HCT116 (cell line): ENCODE measurements at regions not wholly inside any gene's neighbourhood (a gene's known extent, or its start where the extent isn't known, plus 50 kb on each side); places are given as distances from the start of the nearest gene placed in this dataset.
"Not testable (repeated sequence)": the region's sequence is repeated elsewhere in the genome, so short reads cannot be mapped to it uniquely, and the experiment has no call there.

Experiments
- ATAC-seq: fragments of 200-7000 bp; cut with Tn5 transposase; 2 replicates; pipeline ENCODE4 v1.9.1; 2020; ENCODE audit warnings: mild to moderate bottlenecking, moderate library complexity
- BruUV-seq: library from RNA; stranded (reverse); fragments of 400-500 nt; replicated peaks from 2 replicates; lab custom pipeline; 2021; lab: Mats Ljungman, UMichigan
- CTCF ChIA-PET: fragments of 300-600 bp; sonication (Branson Sonifier 250); formaldehyde crosslinking; loops from one replicate; lab custom pipeline; 2021; ENCODE audit warnings: antibody characterized with exemption; lab: Charles Lee
- POLR2A ChIA-PET: fragments of 300-600, 350-600 bp; sonication (Branson Sonifier 250); formaldehyde crosslinking; loops from one replicate; lab custom pipeline; 2021; ENCODE audit warnings: antibody characterized with exemption; lab: Charles Lee
- RAD21 ChIA-PET, 2 experiments: fragments of 300-600 bp; sonication (Branson Sonifier 250); formaldehyde crosslinking; loops; one replicate each; lab custom pipeline; 2023; ENCODE audit warnings: low total read pairs in 2 of 2; ENCODE audit not compliant: uncharacterized antibody in 2 of 2, unreplicated experiment in 2 of 2, low non-redundant PET in 1 of 2; lab: Charles Lee
- DNase-seq: peaks from one replicate; pipeline ENCODE4 v3.0.0-alpha.2; 2010; ENCODE audit warnings: low read depth, low spot score
- H2AFZ ChIP-seq: fragments of 200-600 bp; shearing (Covaris generic), sonication (generic); 2 replicates; pipeline ENCODE4 v1.6.1; 2017; ENCODE audit warnings: low read depth, mixed run types, mixed read lengths, antibody characterized with exemption, low read length; ENCODE audit not compliant: poor library complexity, severe bottlenecking
- H3K27ac ChIP-seq: 2 replicates; pipeline ENCODE4 v1.5.1; 2012; ENCODE audit warnings: low read depth, low read length
- H3K27me3 ChIP-seq: fragments of 200-600 bp; sonication (generic); 2 replicates; pipeline ENCODE4 v1.6.1; 2016; ENCODE audit warnings: mixed run types, low read length, mixed read lengths; ENCODE audit not compliant: insufficient read depth
- H3K36me3 ChIP-seq, 2 experiments: fragments of 200-500 bp in 1 of 2; fragments of 200-600 bp in 1 of 2; sonication (Bioruptor generic) in 1 of 2; sonication (generic) in 1 of 2; 2 replicates each; pipeline versions ENCODE4 v1.5.1 to v1.6.1; 2014 to 2016; ENCODE audit warnings: low read length in 2 of 2, inconsistent platforms in 1 of 2, mixed read lengths in 1 of 2, mixed run types in 1 of 2; ENCODE audit not compliant: insufficient read depth in 2 of 2, control insufficient read depth in 1 of 2
- H3K4me1 ChIP-seq, 2 experiments: fragments of 200-600 bp in 1 of 2; sonication (generic) in 1 of 2; 2 replicates each; pipeline versions ENCODE4 v1.5.1 to v1.6.1; 2012 to 2017; ENCODE audit warnings: low read length in 2 of 2, inconsistent platforms in 1 of 2, mild to moderate bottlenecking in 1 of 2, mixed read lengths in 1 of 2, mixed run types in 1 of 2, moderate library complexity in 1 of 2; ENCODE audit not compliant: insufficient read depth in 2 of 2, control insufficient read depth in 1 of 2
- H3K4me2 ChIP-seq: fragments of 200-600 bp; sonication (generic); 2 replicates; pipeline ENCODE4 v1.6.1; 2017; ENCODE audit warnings: mixed run types, low read length, mixed read lengths
- H3K4me3 ChIP-seq, 2 experiments: fragments of 200-600 bp in 1 of 2; sonication (generic) in 1 of 2; replicated peaks in 1 of 2; 2 replicates each; pipeline ENCODE4 v1.5.1; 2011 to 2016; ENCODE audit warnings: low read length in 2 of 2, control low read depth in 1 of 2, low read depth in 1 of 2, mild to moderate bottlenecking in 1 of 2, mixed read lengths in 1 of 2, mixed run types in 1 of 2
- H3K79me2 ChIP-seq: fragments of 200-600 bp; sonication (generic); 2 replicates; pipeline ENCODE4 v1.6.1; 2017; ENCODE audit warnings: mild to moderate bottlenecking, mixed run types, low read length, moderate library complexity, mixed read lengths; ENCODE audit not compliant: insufficient read depth
- H3K9ac ChIP-seq: fragments of 200-600 bp; sonication (generic); 2 replicates; pipeline ENCODE4 v1.6.1; 2016; ENCODE audit warnings: low read length, mixed read lengths
- H3K9me2 ChIP-seq: fragments of 200-600 bp; sonication (generic), shearing (Covaris generic); 2 replicates; pipeline ENCODE4 v1.6.1; 2017; ENCODE audit warnings: mixed run types, mild to moderate bottlenecking, moderate library complexity; ENCODE audit not compliant: insufficient read depth
- H3K9me3 ChIP-seq, 2 experiments: fragments of 200-500 bp in 1 of 2; fragments of 200-600 bp in 1 of 2; sonication (Bioruptor generic) in 1 of 2; sonication (generic) in 1 of 2; 2 replicates each; pipeline ENCODE4 v1.6.1; 2014 to 2017; ENCODE audit warnings: low read length in 2 of 2, mixed read lengths in 2 of 2, inconsistent platforms in 1 of 2, low read depth in 1 of 2, mild to moderate bottlenecking in 1 of 2, mixed run types in 1 of 2, moderate library complexity in 1 of 2; ENCODE audit not compliant: control insufficient read depth in 1 of 2, insufficient read depth in 1 of 2
- H4K20me1 ChIP-seq: fragments of 200-600 bp; sonication (generic), shearing (Covaris generic); 2 replicates; pipeline ENCODE4 v1.6.1; 2017; ENCODE audit warnings: mixed run types, mild to moderate bottlenecking, moderate library complexity; ENCODE audit not compliant: insufficient read depth
- CBX3 ChIP-seq: IDR thresholded peaks from 2 replicates; pipeline ENCODE4 v1.6.1; 2012; ENCODE audit warnings: low read depth
- EGR1 ChIP-seq: IDR thresholded peaks from 2 replicates; pipeline ENCODE4 v1.6.1; 2012; ENCODE audit warnings: low read depth
- EZH2 ChIP-seq: fragments of 200-600 bp; sonication (generic); IDR thresholded peaks from 2 replicates; pipeline ENCODE4 v1.6.1; 2017; ENCODE audit warnings: antibody characterized with exemption, mixed run types
- JUND ChIP-seq: IDR thresholded peaks from 2 replicates; pipeline ENCODE4 v1.6.1; 2012
- POLR2AphosphoS5 ChIP-seq: IDR thresholded peaks from 2 replicates; pipeline ENCODE4 v1.6.1; 2011; ENCODE audit warnings: mild to moderate bottlenecking, low read depth, low read length, moderate library complexity
- RAD21 ChIP-seq: IDR thresholded peaks from 2 replicates; pipeline ENCODE4 v1.6.1; 2012; ENCODE audit warnings: low read depth, mild to moderate bottlenecking
- REST ChIP-seq: IDR thresholded peaks from 2 replicates; pipeline ENCODE4 v1.6.1; 2012; ENCODE audit warnings: low read depth
- SRF ChIP-seq: IDR thresholded peaks from 2 replicates; pipeline ENCODE4 v1.6.1; 2012; ENCODE audit warnings: low read depth
- TCF7L2 ChIP-seq: IDR thresholded peaks from 2 replicates; pipeline ENCODE4 v1.7.0; 2011; ENCODE audit warnings: borderline replicate concordance, inconsistent platforms; ENCODE audit not compliant: insufficient read depth, insufficient read length; ENCODE audit errors: extremely low read depth
- ZFX ChIP-seq: fragments of 450-650 bp; IDR thresholded peaks from 2 replicates; pipeline ENCODE4 v1.6.1; 2017
- intact Hi-C: fragments of 100-400 bp; cut with micrococcal nuclease; formaldehyde crosslinking; loops from 2 replicates; pipeline ENCODE4 v1.10.0; 2022
- TF ChIP-seq, protein P1 (sequence below): IDR thresholded peaks from 2 replicates; pipeline ENCODE4 v1.6.1; 2011; ENCODE audit warnings: mild to moderate bottlenecking, low read length, moderate library complexity; ENCODE audit not compliant: insufficient replicate concordance; ENCODE audit errors: extremely low read depth
- TF ChIP-seq, protein P2 (sequence below): IDR thresholded peaks from 2 replicates; pipeline ENCODE4 v1.6.1; 2012

DNA sequence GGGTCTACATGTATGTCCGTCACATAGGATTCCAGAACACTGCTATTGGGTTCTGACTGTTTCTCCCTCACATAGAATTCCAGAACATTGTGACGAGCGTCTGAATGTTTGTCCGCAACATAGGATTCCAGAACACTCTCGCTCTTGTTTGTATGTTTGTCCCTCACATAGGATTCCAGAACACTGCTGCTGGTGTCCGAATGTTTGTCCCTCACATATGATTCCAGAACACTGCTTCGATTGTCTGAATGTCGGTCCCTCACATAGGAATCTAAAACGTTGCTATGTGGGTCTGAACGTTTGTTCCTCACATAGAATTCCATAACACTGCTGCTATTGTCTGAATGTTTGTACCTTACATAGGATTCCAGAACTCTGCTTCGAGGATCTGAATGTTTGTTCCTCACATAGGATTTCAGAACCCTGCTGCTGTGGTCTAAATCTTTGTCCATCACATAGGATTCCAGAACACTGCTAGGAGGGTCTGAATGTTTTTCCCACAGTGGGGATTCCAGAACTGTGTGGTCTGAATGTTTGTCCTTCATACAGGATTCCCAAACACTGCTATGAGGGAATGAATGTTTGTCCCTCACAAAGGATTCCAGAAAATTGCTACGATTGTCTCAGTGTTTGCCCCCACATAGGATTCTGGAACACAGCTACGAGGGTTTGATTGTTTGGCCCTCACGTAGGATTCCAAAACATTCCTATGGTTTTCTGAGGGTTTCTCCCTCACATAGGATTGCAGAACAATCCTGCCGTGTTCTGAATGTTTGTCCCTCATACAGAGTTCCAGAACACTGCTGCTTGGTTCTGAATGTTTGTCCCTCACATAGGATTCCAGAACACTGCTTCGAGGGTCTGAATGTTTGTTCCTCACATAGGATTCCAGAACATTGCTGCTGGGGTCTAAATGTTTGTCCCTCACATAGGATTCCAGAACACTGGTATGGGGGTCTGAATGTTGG lies 220.5 kb downstream of the FOXD4L6 start:
- H3K4me1 ChIP-seq = no peaks in the 10 kb centered on the region
- no peak overlapping the region for H3K4me2 ChIP-seq
- DNase-seq = no peak
- H2AFZ ChIP-seq = no peak overlapping the region
- peaks cover 3 to 10% of the 10 kb centered on the region in 2 experiments; a peak in 1 of 4 replicates for H3K9me3 ChIP-seq
- ChIA-PET CTCF (no interaction called here), POLR2A (no interaction called here), RAD21 (no interaction called here)
- intact Hi-C loops = no loop called here
- BruUV-seq = no TSS peak
- no peak overlapping the region for H3K4me3 ChIP-seq
- H3K36me3 ChIP-seq = no peaks in the 10 kb centered on the region
- H4K20me1 ChIP-seq = no peaks in the 10 kb centered on the region
- peaks cover 13% of the 10 kb centered on the region; the same call in 1 of the 2 replicates for H3K27me3 ChIP-seq
- no peak for ATAC-seq
- H3K9me2 ChIP-seq = no peaks in the 10 kb centered on the region
- H3K79me2 ChIP-seq = no peaks in the 10 kb centered on the region
- TF ChIP-seq ZFX (no peak), RAD21 (no peak), TCF7L2 (no peak), REST (no peak), POLR2AphosphoS5 (no peak), EZH2 (no peak), CBX3 (no peak), EGR1 (no peak), JUND (no peak), SRF (no peak)
- TF ChIP-seq, protein P1, sequence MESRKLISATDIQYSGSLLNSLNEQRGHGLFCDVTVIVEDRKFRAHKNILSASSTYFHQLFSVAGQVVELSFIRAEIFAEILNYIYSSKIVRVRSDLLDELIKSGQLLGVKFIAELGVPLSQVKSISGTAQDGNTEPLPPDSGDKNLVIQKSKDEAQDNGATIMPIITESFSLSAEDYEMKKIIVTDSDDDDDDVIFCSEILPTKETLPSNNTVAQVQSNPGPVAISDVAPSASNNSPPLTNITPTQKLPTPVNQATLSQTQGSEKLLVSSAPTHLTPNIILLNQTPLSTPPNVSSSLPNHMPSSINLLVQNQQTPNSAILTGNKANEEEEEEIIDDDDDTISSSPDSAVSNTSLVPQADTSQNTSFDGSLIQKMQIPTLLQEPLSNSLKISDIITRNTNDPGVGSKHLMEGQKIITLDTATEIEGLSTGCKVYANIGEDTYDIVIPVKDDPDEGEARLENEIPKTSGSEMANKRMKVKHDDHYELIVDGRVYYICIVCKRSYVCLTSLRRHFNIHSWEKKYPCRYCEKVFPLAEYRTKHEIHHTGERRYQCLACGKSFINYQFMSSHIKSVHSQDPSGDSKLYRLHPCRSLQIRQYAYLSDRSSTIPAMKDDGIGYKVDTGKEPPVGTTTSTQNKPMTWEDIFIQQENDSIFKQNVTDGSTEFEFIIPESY = no peak
- TF ChIP-seq, protein P2, sequence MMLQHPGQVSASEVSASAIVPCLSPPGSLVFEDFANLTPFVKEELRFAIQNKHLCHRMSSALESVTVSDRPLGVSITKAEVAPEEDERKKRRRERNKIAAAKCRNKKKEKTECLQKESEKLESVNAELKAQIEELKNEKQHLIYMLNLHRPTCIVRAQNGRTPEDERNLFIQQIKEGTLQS = no peak
- H3K27ac ChIP-seq = no peak overlapping the region
- no peak overlapping the region for H3K9ac ChIP-seq

- H3K27ac ChIP-seq, H3K9me3 ChIP-seq, H3K9ac ChIP-seq, H3K4me2 ChIP-seq, CTCF ChIA-PET, intact Hi-C loops, H4K20me1 ChIP-seq, H3K4me3 ChIP-seq, H2AFZ ChIP-seq, H3K9me2 ChIP-seq, ATAC-seq, RAD21 ChIA-PET, H3K4me1 ChIP-seq, DNase-seq, BruUV-seq, H3K79me2 ChIP-seq, H3K36me3 ChIP-seq, POLR2A ChIA-PET: not testable (repeated sequence)
- peaks cover 13% of the 10 kb centered on the region; the same call in 1 of the 2 replicates for H3K27me3 ChIP-seq
Observed at GRCh38 chr9:40906879-40907278, 221.6 kb downstream of the FOXD4L6 start.
